Fibroblast of mammary gland (primary cell): ENCODE measurements at regions not wholly inside any gene's neighbourhood (a gene's known extent, or its start where the extent isn't known, plus 50 kb on each side); places are given as distances from the start of the nearest gene placed in this dataset.
A peak's percentile ranks its signal among the peaks of the same experiment; 100 is the strongest.

Experiments used
- DNase-seq: peaks from one replicate; pipeline ENCODE4 v3.0.0-alpha.2; 2010; ENCODE audit warnings: low read depth
- H3K4me3 ChIP-seq: 2 replicates; pipeline ENCODE4 v1.5.1; 2011; ENCODE audit warnings: low read depth, mild to moderate bottlenecking, low read length, moderate library complexity; ENCODE audit not compliant: control insufficient read depth
- TF ChIP-seq, protein P1 (sequence below): conservative IDR thresholded peaks from 2 replicates; pipeline ENCODE4 v1.5.1; 2011; ENCODE audit warnings: low read depth, low read length, inconsistent platforms; ENCODE audit not compliant: control insufficient read depth, insufficient read depth

DNA sequence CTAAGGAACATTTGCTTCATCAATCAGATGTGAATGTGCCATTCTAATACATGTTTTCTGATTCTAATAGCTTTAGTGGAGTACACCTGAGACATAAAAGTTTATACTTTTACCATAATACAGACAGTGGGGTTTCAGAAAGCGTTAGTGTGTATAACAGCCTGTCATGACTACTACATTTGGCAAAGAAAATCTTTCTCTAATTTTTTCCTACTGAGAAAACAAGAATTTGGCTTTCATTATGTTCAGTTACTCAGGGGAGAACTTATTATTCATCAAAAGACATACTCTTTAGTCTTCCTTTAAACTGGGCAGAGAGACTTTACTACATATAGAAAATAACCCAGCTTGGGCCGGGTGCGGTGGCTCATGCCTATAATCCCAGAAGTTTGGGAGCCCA lies 104.9 kb downstream of the PCDH18 start:
- TF ChIP-seq, protein P1, sequence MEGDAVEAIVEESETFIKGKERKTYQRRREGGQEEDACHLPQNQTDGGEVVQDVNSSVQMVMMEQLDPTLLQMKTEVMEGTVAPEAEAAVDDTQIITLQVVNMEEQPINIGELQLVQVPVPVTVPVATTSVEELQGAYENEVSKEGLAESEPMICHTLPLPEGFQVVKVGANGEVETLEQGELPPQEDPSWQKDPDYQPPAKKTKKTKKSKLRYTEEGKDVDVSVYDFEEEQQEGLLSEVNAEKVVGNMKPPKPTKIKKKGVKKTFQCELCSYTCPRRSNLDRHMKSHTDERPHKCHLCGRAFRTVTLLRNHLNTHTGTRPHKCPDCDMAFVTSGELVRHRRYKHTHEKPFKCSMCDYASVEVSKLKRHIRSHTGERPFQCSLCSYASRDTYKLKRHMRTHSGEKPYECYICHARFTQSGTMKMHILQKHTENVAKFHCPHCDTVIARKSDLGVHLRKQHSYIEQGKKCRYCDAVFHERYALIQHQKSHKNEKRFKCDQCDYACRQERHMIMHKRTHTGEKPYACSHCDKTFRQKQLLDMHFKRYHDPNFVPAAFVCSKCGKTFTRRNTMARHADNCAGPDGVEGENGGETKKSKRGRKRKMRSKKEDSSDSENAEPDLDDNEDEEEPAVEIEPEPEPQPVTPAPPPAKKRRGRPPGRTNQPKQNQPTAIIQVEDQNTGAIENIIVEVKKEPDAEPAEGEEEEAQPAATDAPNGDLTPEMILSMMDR = no peak
- H3K4me3 ChIP-seq = no peak overlapping the region
- DNase-seq = peak; percentile 35

DNA sequence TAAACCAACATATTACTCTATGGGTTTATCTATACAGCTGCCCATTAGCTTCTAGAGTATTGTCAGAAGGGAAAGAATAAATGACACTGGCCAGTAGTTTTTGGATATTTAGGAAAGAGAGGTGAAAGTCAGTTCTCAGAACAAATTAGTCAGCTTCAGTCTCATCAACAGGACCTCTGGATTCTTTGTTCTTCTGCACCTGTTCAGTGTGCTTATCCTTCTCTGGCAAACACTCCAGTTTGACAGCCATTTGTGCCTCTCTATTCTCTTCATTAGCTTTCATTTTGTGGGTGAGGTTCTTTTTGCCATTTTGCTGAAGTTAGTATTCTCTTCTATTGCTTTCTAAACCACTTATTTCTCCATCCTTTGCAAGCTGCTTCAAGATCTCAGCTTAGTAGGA lies 107.0 kb downstream of the PCDH18 start:
- H3K4me3 ChIP-seq = no peak overlapping the region
- DNase-seq = no peak
- TF ChIP-seq, protein P1 = no peak

GRCh38 chr4:137422666-137423065 lies 109.6 kb downstream of the PCDH18 start:
- no peak overlapping the region for H3K4me3 ChIP-seq
- TF ChIP-seq, protein P1 = no peak
- DNase-seq = no peak

- DNase-seq = peak; percentile 64
- TF ChIP-seq, protein P1 = no peak
- no peak overlapping the region for H3K4me3 ChIP-seq
Observed at GRCh38 chr4:137421796-137422195, 110.5 kb downstream of the PCDH18 start.

DNA sequence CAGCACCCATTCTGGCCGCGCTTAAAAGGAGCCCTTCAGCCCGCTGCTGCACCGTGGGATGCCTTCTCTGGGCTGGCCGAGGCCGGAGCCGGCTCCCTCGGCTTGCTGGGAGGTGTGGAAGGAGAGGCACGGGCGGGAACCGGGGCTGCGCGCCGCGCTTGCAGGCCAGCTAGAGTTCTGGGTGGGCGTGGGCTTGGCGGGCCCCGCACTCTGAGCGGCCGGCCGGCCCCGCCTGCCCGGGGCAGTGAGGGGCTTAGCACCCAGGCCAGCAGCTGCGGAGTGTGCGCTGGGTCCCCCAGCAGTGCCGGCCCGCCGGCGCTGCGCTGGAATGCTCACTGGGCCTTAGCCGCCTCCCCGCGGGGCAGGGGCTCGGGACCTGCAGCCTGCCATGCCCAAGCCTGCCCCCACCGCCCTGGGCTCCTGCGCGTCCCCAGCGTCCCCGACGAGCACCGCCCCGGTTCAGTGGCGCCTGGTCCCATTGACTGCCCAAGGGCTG lies 111.3 kb downstream of the PCDH18 start:
- DNase-seq = no peak
- no peak overlapping the region for H3K4me3 ChIP-seq
- TF ChIP-seq, protein P1 = no peak

DNA sequence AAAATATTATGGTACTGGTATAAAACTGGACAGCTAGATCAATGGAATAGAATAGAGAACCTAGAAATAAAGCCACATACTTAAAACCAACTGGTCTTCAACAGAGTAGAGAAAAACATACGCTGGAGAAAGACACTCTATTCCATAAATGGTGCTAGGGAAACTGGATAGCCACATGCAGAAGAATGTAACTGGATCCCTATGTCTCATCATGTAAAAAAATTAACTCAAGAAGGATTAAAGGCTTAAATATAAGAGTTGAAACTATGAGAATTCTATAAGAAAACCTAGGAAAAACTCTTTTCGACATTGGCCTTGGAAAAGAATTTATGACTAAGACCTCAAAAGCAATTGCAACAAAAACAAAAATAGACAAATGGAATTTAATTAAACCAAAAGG lies 114.6 kb downstream of the PCDH18 start:
- TF ChIP-seq, protein P1 = no peak

DNA sequence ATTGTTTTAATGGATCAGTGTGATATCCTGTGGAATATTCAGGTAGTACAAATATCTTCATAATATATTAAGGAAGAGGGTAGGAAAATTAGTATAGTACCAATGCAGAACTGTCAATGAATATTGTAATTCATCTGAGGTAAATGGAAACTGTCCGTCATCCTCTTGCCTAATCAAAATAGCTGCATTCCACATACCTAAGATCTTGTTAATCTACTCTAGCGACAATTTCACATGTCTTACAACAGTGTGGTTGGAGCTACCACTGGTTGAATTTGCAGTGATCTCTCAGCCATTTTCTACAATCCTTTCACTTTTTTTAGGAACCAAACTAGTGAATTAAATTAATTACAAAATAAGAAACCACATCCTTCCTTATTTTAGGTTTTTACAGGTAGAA lies 117.5 kb downstream of the PCDH18 start:
- TF ChIP-seq, protein P1 = no peak
- H3K4me3 ChIP-seq = no peak overlapping the region
- no peak for DNase-seq

More for the DNA sequence above, 114.6 kb downstream of the PCDH18 start:
- DNase-seq = no peak
- no peak overlapping the region for H3K4me3 ChIP-seq
